GM23248 (cell line): ENCODE measurements at regions not wholly inside any gene's neighbourhood (a gene's known extent, or its start where the extent isn't known, plus 50 kb on each side); places are given as distances from the start of the nearest gene placed in this dataset.

ENCODE experiments used
- EZH2 ChIP-seq: fragments of 200-600 bp; sonication (generic); IDR thresholded peaks from 2 replicates; pipeline ENCODE4 v1.6.1; 2018; ENCODE audit warnings: antibody characterized with exemption, mild to moderate bottlenecking; ENCODE audit not compliant: insufficient read depth, poor library complexity, severe bottlenecking
- EZH2phosphoT487 ChIP-seq: fragments of 200-600 bp; sonication (generic); IDR thresholded peaks from 2 replicates; pipeline ENCODE4 v1.6.1; 2018; ENCODE audit warnings: antibody characterized with exemption, moderate library complexity, mild to moderate bottlenecking, low read depth; ENCODE audit not compliant: insufficient read depth

DNA sequence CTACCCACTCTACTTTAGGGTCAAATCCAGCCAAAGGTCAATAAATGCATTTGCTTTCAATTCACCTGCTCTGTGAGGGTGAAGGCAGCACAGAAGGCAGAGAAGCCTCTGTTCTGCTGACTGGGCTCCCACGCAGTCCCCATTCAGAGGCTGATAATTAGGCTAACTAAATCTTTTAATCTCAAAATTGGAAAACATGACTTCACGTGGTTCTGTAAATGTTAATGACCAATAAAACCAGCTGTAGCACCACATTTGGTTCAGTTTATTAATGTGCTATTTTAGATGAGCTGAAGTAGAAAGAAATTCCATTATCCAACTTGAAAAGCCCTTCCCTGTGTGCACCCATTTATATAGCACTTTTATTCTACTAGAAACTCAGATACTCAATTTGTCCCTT, 310.6 kb downstream of the C1D start:
- TF ChIP-seq EZH2 = no peak
- no peak for TF ChIP-seq EZH2phosphoT487
